ENCODE measurements at regions not wholly inside any gene's neighbourhood (a gene's known extent, or its start where the extent isn't known, plus 50 kb on each side); places are given as distances from the start of the nearest gene placed in this dataset.
"Not testable (repeated sequence)": the region's sequence is repeated elsewhere in the genome, so short reads cannot be mapped to it uniquely, and the experiment has no call there.

DNA sequence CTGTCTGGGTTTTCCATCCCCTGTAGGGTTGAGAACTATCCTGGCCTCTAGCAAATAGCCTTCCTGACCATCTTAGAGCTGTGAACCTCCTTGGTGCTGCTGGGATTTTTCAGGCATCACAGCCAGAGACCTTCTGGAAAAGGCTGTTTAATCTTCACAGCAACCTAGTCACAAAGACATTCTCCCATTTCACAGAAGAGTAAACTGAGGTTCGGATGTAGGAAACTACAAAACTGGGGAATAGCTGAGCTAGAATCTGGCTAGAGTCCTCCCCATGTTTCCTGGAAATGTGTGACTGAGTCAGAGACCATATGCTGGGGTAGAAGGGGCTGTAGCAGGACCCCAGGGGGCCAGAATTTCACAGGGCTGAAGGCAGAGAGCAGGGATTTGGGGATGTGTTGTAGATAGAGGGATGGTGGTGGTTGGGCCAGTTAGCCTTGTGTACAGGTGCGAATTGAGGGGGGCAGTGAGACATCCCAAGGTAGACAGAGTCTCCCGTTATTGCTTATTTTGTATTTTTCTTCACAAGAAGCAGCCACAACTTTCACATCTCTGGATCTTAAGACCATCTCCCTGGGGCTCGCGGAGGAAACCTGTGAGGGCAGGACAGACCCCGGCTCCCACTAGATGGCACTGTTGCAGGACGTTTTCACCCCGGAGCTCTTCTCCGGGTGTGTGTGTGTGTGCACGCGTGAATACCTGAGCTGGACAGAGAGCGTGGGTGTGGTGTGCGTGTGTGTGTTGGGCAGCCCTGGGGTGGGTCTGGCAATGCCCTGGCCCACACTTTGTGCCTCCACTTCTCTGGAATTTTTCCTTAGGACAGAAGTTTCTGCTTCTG lies 66.9 kb upstream of the PRR23C start:
- Histone ChIP-seq H3K4me3 (no peak overlapping the region), H3K9me3 (no peaks in the 10 kb centered on the region), H3K27ac (no peak overlapping the region), H3K4me1 (no peaks in the 10 kb centered on the region), H3K27me3 (no peaks in the 10 kb centered on the region), H3K36me3 (no peaks in the 10 kb centered on the region)
- intact Hi-C loops (cut with DNase I) = loop anchor here (2.0 kb wide), 1 partner anchor 217 kb away; no protein-coding TSS in a partner anchor
- DNase-seq (ENCODE audit: low spot score in 2 of 2) = peak in 1 of 2 donors; percentile 61
- TF ChIP-seq CTCF (IDR thresholded peaks at IDR 0.05) = peak; percentile 16 to 63 (median 54)

DNA sequence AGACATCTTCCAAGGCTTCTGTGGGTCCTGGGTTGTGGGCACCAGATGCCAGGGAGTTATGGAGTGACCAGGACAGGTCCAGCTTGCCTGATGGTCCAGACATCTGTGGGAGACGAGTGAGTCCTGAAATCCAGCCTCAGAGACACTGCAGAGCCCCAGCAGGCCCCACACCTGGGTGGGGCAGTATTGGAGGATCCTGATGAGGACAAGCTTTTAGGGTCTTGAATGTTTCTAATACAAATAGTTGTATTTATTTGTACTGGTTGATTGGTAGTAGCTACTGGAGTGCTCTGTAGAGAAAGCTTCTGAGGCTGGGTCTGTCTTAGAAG lies 67.5 kb upstream of the PRR23C start:
- Histone ChIP-seq H3K36me3 (no peaks in the 10 kb centered on the region), H3K27me3 (no peaks in the 10 kb centered on the region), H3K4me1 (no peaks in the 10 kb centered on the region), H3K9me3 (no peaks in the 10 kb centered on the region), H3K4me3 (no peak overlapping the region), H3K27ac (no peak overlapping the region)
- no peak for TF ChIP-seq CTCF (IDR thresholded peaks at IDR 0.05)
- DNase-seq (ENCODE audit: low spot score in 2 of 2) = peak in 1 of 2 donors; percentile 25
- intact Hi-C loops (cut with DNase I) = loop anchor here (2.0 kb wide), 1 partner anchor 217 kb away; no protein-coding TSS in a partner anchor

- no peak for TF ChIP-seq CTCF (IDR thresholded peaks at IDR 0.05)
- intact Hi-C loops (cut with DNase I) = loop anchor here (2.0 kb wide), 1 partner anchor 215 kb away; no protein-coding TSS in a partner anchor
- Histone ChIP-seq H3K27ac (no peak overlapping the region), H3K4me3 (no peak overlapping the region), H3K36me3 (no peaks in the 10 kb centered on the region), H3K9me3 (no peaks in the 10 kb centered on the region), H3K4me1 (no peaks in the 10 kb centered on the region), H3K27me3 (no peaks in the 10 kb centered on the region)
- DNase-seq (ENCODE audit: low spot score in 2 of 2) = peak in 1 of 2 donors; percentile 19
Observed at GRCh38 chr3:139113231-139113992, 68.7 kb upstream of the PRR23C start.

DNA sequence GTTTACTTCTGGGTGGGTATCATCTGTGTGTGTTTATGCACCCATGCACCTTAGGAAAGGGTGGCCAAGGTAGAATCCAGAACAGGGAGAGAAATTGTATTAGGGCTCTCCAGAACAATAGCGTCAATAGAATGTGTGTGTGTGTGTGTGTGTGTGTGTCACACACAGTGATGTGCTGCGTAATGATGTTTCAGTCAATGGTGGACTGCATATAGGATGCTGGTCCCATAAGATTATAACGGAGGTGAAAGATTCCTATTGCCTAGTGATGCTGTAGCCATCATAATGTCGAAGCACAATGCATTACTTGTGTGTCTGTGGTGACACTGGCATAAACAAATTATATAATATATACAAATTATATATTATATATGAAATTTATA lies 69.3 kb upstream of the PRR23C start:
- no peak for TF ChIP-seq CTCF (IDR thresholded peaks at IDR 0.05)
- Histone ChIP-seq H3K36me3 (no peaks in the 10 kb centered on the region), H3K27me3 (no peaks in the 10 kb centered on the region), H3K4me3 (no peak overlapping the region), H3K9me3 (no peaks in the 10 kb centered on the region), H3K27ac (no peak overlapping the region), H3K4me1 (no peaks in the 10 kb centered on the region)
- DNase-seq (ENCODE audit: low spot score in 2 of 2) = no peak
- intact Hi-C loops (cut with DNase I) = loop anchor here (2.0 kb wide), 1 partner anchor 215 kb away; no protein-coding TSS in a partner anchor

- DNase-seq (ENCODE audit: low spot score in 2 of 2) = peak in 1 of 2 donors; percentile 3
- H3K4me1 ChIP-seq; H3K4me3 ChIP-seq; H3K9me3 ChIP-seq; intact Hi-C loops (cut with DNase I); H3K27me3 ChIP-seq; H3K36me3 ChIP-seq; H3K27ac ChIP-seq: not testable (repeated sequence)
Observed at GRCh38 chr3:139116631-139117030, 71.9 kb upstream of the PRR23C start.

DNA sequence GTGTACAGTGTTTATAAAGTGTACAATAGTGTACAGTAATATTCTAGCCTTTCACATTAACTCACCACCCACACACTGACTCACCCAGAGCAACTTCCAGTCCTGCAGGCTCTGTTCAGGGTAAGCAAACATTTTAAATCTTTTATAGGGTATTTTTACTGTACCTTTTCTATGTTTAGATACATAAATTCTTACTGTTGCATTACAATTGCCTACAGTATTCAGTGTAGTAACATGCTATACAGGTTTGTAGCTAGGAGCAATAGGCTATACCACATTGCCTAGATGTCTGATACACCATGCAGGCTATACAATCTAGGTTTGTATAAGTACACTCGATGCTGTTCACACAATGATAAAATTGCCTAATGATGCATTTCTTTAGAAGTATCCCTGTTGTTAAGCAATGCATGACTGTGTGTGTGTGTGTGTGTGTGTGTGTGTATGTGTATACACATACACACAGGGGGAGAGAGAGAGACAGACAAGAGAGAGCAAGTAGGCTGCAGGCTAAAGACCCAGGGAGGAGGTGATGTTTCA lies 72.5 kb upstream of the PRR23C start:
- DNase-seq (ENCODE audit: low spot score in 2 of 2) = no peak

More for the DNA sequence above, 72.5 kb upstream of the PRR23C start:
- intact Hi-C loops (cut with DNase I) = no loop called here
- Histone ChIP-seq H3K27ac (no peak overlapping the region), H3K27me3 (no peaks in the 10 kb centered on the region), H3K4me1 (no peaks in the 10 kb centered on the region), H3K4me3 (no peak overlapping the region), H3K36me3 (no peaks in the 10 kb centered on the region), H3K9me3 (no peaks in the 10 kb centered on the region)
- no peak for TF ChIP-seq CTCF (IDR thresholded peaks at IDR 0.05)

Data from ascending aorta (tissue), 2 donors.